ENCODE measurements at regions not wholly inside any gene's neighbourhood (a gene's known extent, or its start where the extent isn't known, plus 50 kb on each side); places are given as distances from the start of the nearest gene placed in this dataset.
A peak's percentile ranks its signal among the peaks of the same experiment; 100 is the strongest.
"Not testable (repeated sequence)": the region's sequence is repeated elsewhere in the genome, so short reads cannot be mapped to it uniquely, and the experiment has no call there.

- ATAC-seq = no peak
- Histone ChIP-seq H3K4me3 (no peak overlapping the region), H3K4me1 (no peaks in the 10 kb centered on the region), H3K27me3 (peaks cover 0 to 10% (median 0%) of the 10 kb centered on the region in 7 donors), H3K36me3 (no peaks in the 10 kb centered on the region), H3K9me3 (peaks cover 0 to 11% (median 0%) of the 10 kb centered on the region in 11 donors), H3K27ac (no peak overlapping the region)
- TF ChIP-seq, protein P1, sequence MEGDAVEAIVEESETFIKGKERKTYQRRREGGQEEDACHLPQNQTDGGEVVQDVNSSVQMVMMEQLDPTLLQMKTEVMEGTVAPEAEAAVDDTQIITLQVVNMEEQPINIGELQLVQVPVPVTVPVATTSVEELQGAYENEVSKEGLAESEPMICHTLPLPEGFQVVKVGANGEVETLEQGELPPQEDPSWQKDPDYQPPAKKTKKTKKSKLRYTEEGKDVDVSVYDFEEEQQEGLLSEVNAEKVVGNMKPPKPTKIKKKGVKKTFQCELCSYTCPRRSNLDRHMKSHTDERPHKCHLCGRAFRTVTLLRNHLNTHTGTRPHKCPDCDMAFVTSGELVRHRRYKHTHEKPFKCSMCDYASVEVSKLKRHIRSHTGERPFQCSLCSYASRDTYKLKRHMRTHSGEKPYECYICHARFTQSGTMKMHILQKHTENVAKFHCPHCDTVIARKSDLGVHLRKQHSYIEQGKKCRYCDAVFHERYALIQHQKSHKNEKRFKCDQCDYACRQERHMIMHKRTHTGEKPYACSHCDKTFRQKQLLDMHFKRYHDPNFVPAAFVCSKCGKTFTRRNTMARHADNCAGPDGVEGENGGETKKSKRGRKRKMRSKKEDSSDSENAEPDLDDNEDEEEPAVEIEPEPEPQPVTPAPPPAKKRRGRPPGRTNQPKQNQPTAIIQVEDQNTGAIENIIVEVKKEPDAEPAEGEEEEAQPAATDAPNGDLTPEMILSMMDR (IDR thresholded peaks at IDR 0.05) = no peak
- intact Hi-C loops (cut with DNase I) = loop anchor here in 2 of 10 donors (10.0 kb wide), 2 partner anchors 46 to 56 kb away; no protein-coding TSS in a partner anchor
- DNase-seq = no peak
- 19% methylated on average over 1 of the region's 1 CpG for WGBS, 2 donors
Measured at GRCh38 chr15:20368974-20369373, 172.6 kb downstream of the GOLGA6L6 start.

DNA sequence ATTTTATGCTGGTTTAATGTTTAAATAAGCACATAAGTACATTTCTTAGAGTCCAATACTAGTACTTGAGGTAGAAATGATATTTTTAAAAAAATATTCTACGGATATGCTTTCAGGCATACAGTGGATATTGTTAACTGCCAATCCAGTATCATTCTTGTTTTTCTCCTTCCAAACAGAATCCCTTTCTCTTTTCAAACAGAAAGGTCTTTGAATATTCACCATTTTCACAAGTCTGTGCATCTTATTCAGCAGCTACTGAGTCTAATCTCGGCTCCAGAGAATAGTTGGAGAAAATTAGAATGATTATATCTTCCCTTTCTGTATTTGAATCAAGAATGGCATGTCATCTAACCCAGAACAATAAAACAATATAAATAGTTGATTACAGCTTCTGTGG is 174.5 kb downstream of the GOLGA6L6 start:
- intact Hi-C loops (cut with DNase I) = loop anchor here in 2 of 10 donors (10.0 kb wide), 2 partner anchors 48 to 58 kb away; no protein-coding TSS in a partner anchor
- ATAC-seq (no peak), DNase-seq (no peak)
- TF ChIP-seq, protein P1 (IDR thresholded peaks at IDR 0.05) = no peak
- Histone ChIP-seq H3K9me3 (no peaks in the 10 kb centered on the region), H3K36me3 (no peaks in the 10 kb centered on the region), H3K27me3 (peaks cover 0 to 9% (median 3%) of the 10 kb centered on the region in 7 donors), H3K27ac (no peak overlapping the region), H3K4me1 (no peaks in the 10 kb centered on the region), H3K4me3 (no peak overlapping the region)
- WGBS, 2 donors = 36 to 45% methylated on average over 2 of the region's 2 CpGs

- not testable (repeated sequence) for H3K36me3 ChIP-seq, H3K27ac ChIP-seq, H3K9me3 ChIP-seq, H3K4me1 ChIP-seq, DNase-seq, H3K4me3 ChIP-seq, ATAC-seq
- peaks cover 0 to 21% (median 8%) of the 10 kb centered on the region in 7 donors for H3K27me3 ChIP-seq
- WGBS, 2 donors = 51 to 54% methylated on average over 5 of the region's 5 CpGs
- intact Hi-C loops (cut with DNase I) = loop anchor here in 2 of 10 donors (10.0 kb wide), 2 partner anchors 51 to 61 kb away; no protein-coding TSS in a partner anchor
Measured at GRCh38 chr15:20363591-20363990, 178.0 kb downstream of the GOLGA6L6 start.

- ATAC-seq = no peak
- peaks cover 0 to 3% (median 0%) of the 10 kb centered on the region in 9 donors for H3K4me1 ChIP-seq
- H3K4me3 ChIP-seq = no peak overlapping the region
- no peak overlapping the region for H3K27ac ChIP-seq
- no peaks in the 10 kb centered on the region for H3K36me3 ChIP-seq
- TF ChIP-seq, protein P1 (IDR thresholded peaks at IDR 0.05) = no peak
- DNase-seq = no peak
- intact Hi-C loops (cut with DNase I) = loop anchor here in 2 of 10 donors (10.0 kb wide), 2 partner anchors 54 to 64 kb away; no protein-coding TSS in a partner anchor
- peaks cover 0 to 44% (median 17%) of the 10 kb centered on the region in 7 donors for H3K27me3 ChIP-seq
- H3K9me3 ChIP-seq = no peaks in the 10 kb centered on the region
Measured at GRCh38 chr15:20361091-20361490, 180.5 kb downstream of the GOLGA6L6 start.

GRCh38 chr15:20358779-20359414 is 182.7 kb downstream of the GOLGA6L6 start:
- intact Hi-C loops (cut with DNase I) = loop anchor here in 2 of 10 donors (5.0 to 10.0 kb wide), 2 partner anchors 46 to 1863 kb away; no protein-coding TSS in a partner anchor
- peaks cover 0 to 3% (median 0%) of the 10 kb centered on the region in 9 donors for H3K4me1 ChIP-seq
- TF ChIP-seq, protein P1 (IDR thresholded peaks at IDR 0.05) = no peak
- DNase-seq (peak in 1 of 2 donors; percentile 10), ATAC-seq (peak in 1 of 8 donors; percentile 1)
- H3K27me3 ChIP-seq = peaks cover 0 to 63% (median 21%) of the 10 kb centered on the region in 7 donors
- no peaks in the 10 kb centered on the region for H3K36me3 ChIP-seq
- no peaks in the 10 kb centered on the region for H3K9me3 ChIP-seq
- H3K27ac ChIP-seq = no peak overlapping the region
- no peak overlapping the region for H3K4me3 ChIP-seq
- WGBS, 2 donors = 70 to 73% methylated on average over 17 of the region's 17 CpGs
